Fibroblast of the aortic adventitia (primary cell): ENCODE measurements at regions not wholly inside any gene's neighbourhood (a gene's known extent, or its start where the extent isn't known, plus 50 kb on each side); places are given as distances from the start of the nearest gene placed in this dataset.

Source experiments
- DNase-seq: peaks from one replicate; pipeline ENCODE4 v3.0.0-alpha.2; 2010; ENCODE audit warnings: low read depth
- H3K4me3 ChIP-seq: 2 replicates; pipeline ENCODE4 v1.5.1; 2011; ENCODE audit warnings: low read depth, mild to moderate bottlenecking, control low read depth, low read length, moderate library complexity
- CTCF ChIP-seq: IDR thresholded peaks from 2 replicates; pipeline ENCODE4 v1.5.1; 2011; ENCODE audit warnings: mild to moderate bottlenecking, low read length, control low read depth, inconsistent platforms; ENCODE audit not compliant: insufficient read depth

GRCh38 chr18:5726011-5726410 is 169.3 kb downstream of the TMEM200C start:
- TF ChIP-seq CTCF, result no peak

GRCh38 chr18:5721924-5722323 is 173.4 kb downstream of the TMEM200C start:
- no peak for DNase-seq
- no peak for TF ChIP-seq CTCF

More at GRCh38 chr18:5726011-5726410, 169.3 kb downstream of the TMEM200C start:
- DNase-seq, result no peak
- H3K4me3 ChIP-seq, result no peak overlapping the region

GRCh38 chr18:5720132-5720531 is 175.2 kb downstream of the TMEM200C start:
- no peak for DNase-seq
- no peak overlapping the region for H3K4me3 ChIP-seq
- TF ChIP-seq CTCF, result no peak

More at GRCh38 chr18:5721924-5722323, 173.4 kb downstream of the TMEM200C start:
- no peak overlapping the region for H3K4me3 ChIP-seq

GRCh38 chr18:5717256-5717655 is 173.5 kb upstream of the EPB41L3 start:
- DNase-seq, result no peak
- no peak overlapping the region for H3K4me3 ChIP-seq
- no peak for TF ChIP-seq CTCF

GRCh38 chr18:5710676-5711075 is 166.9 kb upstream of the EPB41L3 start:
- no peak for TF ChIP-seq CTCF
- no peak for DNase-seq
- no peak overlapping the region for H3K4me3 ChIP-seq

GRCh38 chr18:5710235-5710634 is 166.4 kb upstream of the EPB41L3 start:
- no peak for TF ChIP-seq CTCF

GRCh38 chr18:5709476-5710095 is 165.8 kb upstream of the EPB41L3 start:
- H3K4me3 ChIP-seq, result no peak overlapping the region
- no peak for DNase-seq
- no peak for TF ChIP-seq CTCF

More at GRCh38 chr18:5710235-5710634, 166.4 kb upstream of the EPB41L3 start:
- no peak overlapping the region for H3K4me3 ChIP-seq
- no peak for DNase-seq
